ENCODE measurements at regions not wholly inside any gene's neighbourhood (a gene's known extent, or its start where the extent isn't known, plus 50 kb on each side); places are given as distances from the start of the nearest gene placed in this dataset.

- no peak overlapping the region for H3K27ac ChIP-seq (ENCODE audit: low read depth, low read length)
- H3K4me3 ChIP-seq (ENCODE audit: low read depth in 1 of 2, low read length in 2 of 2) = no peak overlapping the region
- peaks cover 0 to 3% of the 10 kb centered on the region in 2 donors for H3K27me3 ChIP-seq (ENCODE audit: control insufficient read depth in 1 of 2, insufficient read depth in 2 of 2, low read length in 2 of 2)
- H3K9ac ChIP-seq (ENCODE audit: low read depth in 1 of 2, low read length in 2 of 2) = no peak overlapping the region
- no peaks in the 10 kb centered on the region for H3K36me3 ChIP-seq (ENCODE audit: control insufficient read depth in 1 of 2, insufficient read depth in 2 of 2, low read length in 2 of 2)
- H3K9me3 ChIP-seq (ENCODE audit: control insufficient read depth in 1 of 2, low read length in 2 of 2) = peaks cover 0 to 3% of the 10 kb centered on the region in 2 donors
- no peaks in the 10 kb centered on the region for H3K4me1 ChIP-seq (ENCODE audit: control insufficient read depth in 1 of 2, insufficient read depth in 2 of 2, low read length in 2 of 2)
These were observed 887.2 kb downstream of the BRD1 start for GRCh38 chr22:48940266-48941032.

- peaks cover 0 to 3% of the 10 kb centered on the region in 2 donors for H3K9me3 ChIP-seq (ENCODE audit: control insufficient read depth in 1 of 2, low read length in 2 of 2)
- no peak overlapping the region for H3K4me3 ChIP-seq (ENCODE audit: low read depth in 1 of 2, low read length in 2 of 2)
- peaks cover 0 to 3% of the 10 kb centered on the region in 2 donors for H3K27me3 ChIP-seq (ENCODE audit: control insufficient read depth in 1 of 2, insufficient read depth in 2 of 2, low read length in 2 of 2)
- no peak overlapping the region for H3K9ac ChIP-seq (ENCODE audit: low read depth in 1 of 2, low read length in 2 of 2)
- no peak overlapping the region for H3K27ac ChIP-seq (ENCODE audit: low read depth, low read length)
- H3K4me1 ChIP-seq (ENCODE audit: control insufficient read depth in 1 of 2, insufficient read depth in 2 of 2, low read length in 2 of 2) = no peaks in the 10 kb centered on the region
- no peaks in the 10 kb centered on the region for H3K36me3 ChIP-seq (ENCODE audit: control insufficient read depth in 1 of 2, insufficient read depth in 2 of 2, low read length in 2 of 2)
These were observed 888.0 kb downstream of the BRD1 start for GRCh38 chr22:48939441-48940265.

GRCh38 chr22:48938741-48939140 lies 888.9 kb downstream of the BRD1 start:
- Histone ChIP-seq H3K27ac (ENCODE audit: low read depth, low read length) (no peak overlapping the region), H3K9me3 (ENCODE audit: control insufficient read depth in 1 of 2, low read length in 2 of 2) (peaks cover 0 to 3% of the 10 kb centered on the region in 2 donors), H3K4me3 (ENCODE audit: low read depth in 1 of 2, low read length in 2 of 2) (no peak overlapping the region), H3K9ac (ENCODE audit: low read depth in 1 of 2, low read length in 2 of 2) (no peak overlapping the region), H3K4me1 (ENCODE audit: control insufficient read depth in 1 of 2, insufficient read depth in 2 of 2, low read length in 2 of 2) (no peaks in the 10 kb centered on the region), H3K27me3 (ENCODE audit: control insufficient read depth in 1 of 2, insufficient read depth in 2 of 2, low read length in 2 of 2) (peaks cover 0 to 3% of the 10 kb centered on the region in 2 donors), H3K36me3 (ENCODE audit: control insufficient read depth in 1 of 2, insufficient read depth in 2 of 2, low read length in 2 of 2) (no peaks in the 10 kb centered on the region)

- peaks cover 0 to 3% of the 10 kb centered on the region in 2 donors for H3K9me3 ChIP-seq (ENCODE audit: control insufficient read depth in 1 of 2, low read length in 2 of 2)
- H3K9ac ChIP-seq (ENCODE audit: low read depth in 1 of 2, low read length in 2 of 2) = no peak overlapping the region
- H3K27ac ChIP-seq (ENCODE audit: low read depth, low read length) = no peak overlapping the region
- H3K27me3 ChIP-seq (ENCODE audit: control insufficient read depth in 1 of 2, insufficient read depth in 2 of 2, low read length in 2 of 2) = peaks cover 0 to 3% of the 10 kb centered on the region in 2 donors
- no peaks in the 10 kb centered on the region for H3K36me3 ChIP-seq (ENCODE audit: control insufficient read depth in 1 of 2, insufficient read depth in 2 of 2, low read length in 2 of 2)
- H3K4me3 ChIP-seq (ENCODE audit: low read depth in 1 of 2, low read length in 2 of 2) = no peak overlapping the region
- no peaks in the 10 kb centered on the region for H3K4me1 ChIP-seq (ENCODE audit: control insufficient read depth in 1 of 2, insufficient read depth in 2 of 2, low read length in 2 of 2)
These were observed 890.5 kb downstream of the BRD1 start for GRCh38 chr22:48937032-48937639.

- Histone ChIP-seq H3K27me3 (ENCODE audit: control insufficient read depth in 1 of 2, insufficient read depth in 2 of 2, low read length in 2 of 2) (peaks cover 0 to 3% of the 10 kb centered on the region in 2 donors), H3K27ac (ENCODE audit: low read depth, low read length) (no peak overlapping the region), H3K9me3 (ENCODE audit: control insufficient read depth in 1 of 2, low read length in 2 of 2) (peaks cover 0 to 3% of the 10 kb centered on the region in 2 donors), H3K9ac (ENCODE audit: low read depth in 1 of 2, low read length in 2 of 2) (no peak overlapping the region), H3K36me3 (ENCODE audit: control insufficient read depth in 1 of 2, insufficient read depth in 2 of 2, low read length in 2 of 2) (no peaks in the 10 kb centered on the region), H3K4me1 (ENCODE audit: control insufficient read depth in 1 of 2, insufficient read depth in 2 of 2, low read length in 2 of 2) (no peaks in the 10 kb centered on the region), H3K4me3 (ENCODE audit: low read depth in 1 of 2, low read length in 2 of 2) (no peak overlapping the region)
These were observed 891.3 kb downstream of the BRD1 start for GRCh38 chr22:48936391-48936790.

GRCh38 chr22:48934446-48934845 lies 893.2 kb downstream of the BRD1 start:
- Histone ChIP-seq H3K27me3 (ENCODE audit: control insufficient read depth in 1 of 2, insufficient read depth in 2 of 2, low read length in 2 of 2) (no peaks in the 10 kb centered on the region), H3K9ac (ENCODE audit: low read depth in 1 of 2, low read length in 2 of 2) (no peak overlapping the region), H3K4me3 (ENCODE audit: low read depth in 1 of 2, low read length in 2 of 2) (no peak overlapping the region), H3K36me3 (ENCODE audit: control insufficient read depth in 1 of 2, insufficient read depth in 2 of 2, low read length in 2 of 2) (no peaks in the 10 kb centered on the region), H3K9me3 (ENCODE audit: control insufficient read depth in 1 of 2, low read length in 2 of 2) (peaks cover 0 to 3% of the 10 kb centered on the region in 2 donors), H3K27ac (ENCODE audit: low read depth, low read length) (no peak overlapping the region), H3K4me1 (ENCODE audit: control insufficient read depth in 1 of 2, insufficient read depth in 2 of 2, low read length in 2 of 2) (no peaks in the 10 kb centered on the region)

- H3K27me3 ChIP-seq (ENCODE audit: control insufficient read depth in 1 of 2, insufficient read depth in 2 of 2, low read length in 2 of 2) = no peaks in the 10 kb centered on the region
- peaks cover 0 to 3% of the 10 kb centered on the region in 2 donors for H3K9me3 ChIP-seq (ENCODE audit: control insufficient read depth in 1 of 2, low read length in 2 of 2)
- H3K4me1 ChIP-seq (ENCODE audit: control insufficient read depth in 1 of 2, insufficient read depth in 2 of 2, low read length in 2 of 2) = no peaks in the 10 kb centered on the region
- H3K27ac ChIP-seq (ENCODE audit: low read depth, low read length) = no peak overlapping the region
- no peak overlapping the region for H3K9ac ChIP-seq (ENCODE audit: low read depth in 1 of 2, low read length in 2 of 2)
- no peak overlapping the region for H3K4me3 ChIP-seq (ENCODE audit: low read depth in 1 of 2, low read length in 2 of 2)
- no peaks in the 10 kb centered on the region for H3K36me3 ChIP-seq (ENCODE audit: control insufficient read depth in 1 of 2, insufficient read depth in 2 of 2, low read length in 2 of 2)
These were observed 896.2 kb downstream of the BRD1 start for GRCh38 chr22:48931452-48931851.

GRCh38 chr22:48929276-48929790 lies 898.3 kb downstream of the BRD1 start:
- no peaks in the 10 kb centered on the region for H3K27me3 ChIP-seq (ENCODE audit: control insufficient read depth in 1 of 2, insufficient read depth in 2 of 2, low read length in 2 of 2)
- no peak overlapping the region for H3K4me3 ChIP-seq (ENCODE audit: low read depth in 1 of 2, low read length in 2 of 2)
- H3K9ac ChIP-seq (ENCODE audit: low read depth in 1 of 2, low read length in 2 of 2) = no peak overlapping the region
- H3K4me1 ChIP-seq (ENCODE audit: control insufficient read depth in 1 of 2, insufficient read depth in 2 of 2, low read length in 2 of 2) = no peaks in the 10 kb centered on the region
- H3K36me3 ChIP-seq (ENCODE audit: control insufficient read depth in 1 of 2, insufficient read depth in 2 of 2, low read length in 2 of 2) = no peaks in the 10 kb centered on the region
- H3K27ac ChIP-seq (ENCODE audit: low read depth, low read length) = no peak overlapping the region
- no peaks in the 10 kb centered on the region for H3K9me3 ChIP-seq (ENCODE audit: control insufficient read depth in 1 of 2, low read length in 2 of 2)

- Histone ChIP-seq H3K4me3 (ENCODE audit: low read depth in 1 of 2, low read length in 2 of 2) (no peak overlapping the region), H3K36me3 (ENCODE audit: control insufficient read depth in 1 of 2, insufficient read depth in 2 of 2, low read length in 2 of 2) (no peaks in the 10 kb centered on the region), H3K27me3 (ENCODE audit: control insufficient read depth in 1 of 2, insufficient read depth in 2 of 2, low read length in 2 of 2) (no peaks in the 10 kb centered on the region), H3K27ac (ENCODE audit: low read depth, low read length) (no peak overlapping the region), H3K9ac (ENCODE audit: low read depth in 1 of 2, low read length in 2 of 2) (no peak overlapping the region), H3K4me1 (ENCODE audit: control insufficient read depth in 1 of 2, insufficient read depth in 2 of 2, low read length in 2 of 2) (no peaks in the 10 kb centered on the region), H3K9me3 (ENCODE audit: control insufficient read depth in 1 of 2, low read length in 2 of 2) (no peaks in the 10 kb centered on the region)
These were observed 900.1 kb downstream of the BRD1 start for GRCh38 chr22:48927591-48927990.

GRCh38 chr22:48926643-48927042 lies 901.0 kb downstream of the BRD1 start:
- Histone ChIP-seq H3K9ac (ENCODE audit: low read depth in 1 of 2, low read length in 2 of 2) (no peak overlapping the region), H3K27me3 (ENCODE audit: control insufficient read depth in 1 of 2, insufficient read depth in 2 of 2, low read length in 2 of 2) (no peaks in the 10 kb centered on the region), H3K36me3 (ENCODE audit: control insufficient read depth in 1 of 2, insufficient read depth in 2 of 2, low read length in 2 of 2) (no peaks in the 10 kb centered on the region), H3K9me3 (ENCODE audit: control insufficient read depth in 1 of 2, low read length in 2 of 2) (no peaks in the 10 kb centered on the region), H3K4me3 (ENCODE audit: low read depth in 1 of 2, low read length in 2 of 2) (no peak overlapping the region), H3K27ac (ENCODE audit: low read depth, low read length) (no peak overlapping the region), H3K4me1 (ENCODE audit: control insufficient read depth in 1 of 2, insufficient read depth in 2 of 2, low read length in 2 of 2) (no peaks in the 10 kb centered on the region)

All from duodenal mucosa (tissue), 2 donors.